SU-DHL-6 (cell line): ENCODE measurements at regions not wholly inside any gene's neighbourhood (a gene's known extent, or its start where the extent isn't known, plus 50 kb on each side); places are given as distances from the start of the nearest gene placed in this dataset.

Experiments
- H2AFZ ChIP-seq: fragments of 200-600 bp; sonication (generic); 2 replicates; pipeline ENCODE4 v1.6.1; 2014; ENCODE audit warnings: low read depth, mild to moderate bottlenecking, moderate library complexity, mixed read lengths, antibody characterized with exemption, low read length; ENCODE audit not compliant: severe bottlenecking
- H3F3A ChIP-seq: fragments of 200-600 bp; shearing (Covaris generic); 2 replicates; pipeline ENCODE4 v1.6.0; 2016; ENCODE audit warnings: antibody characterized with exemption, mild to moderate bottlenecking; ENCODE audit not compliant: insufficient read depth
- H3K27ac ChIP-seq: fragments of 200-600 bp; sonication (generic); 2 replicates; pipeline ENCODE4 v1.5.1; 2016; ENCODE audit warnings: low read depth, mild to moderate bottlenecking, low read length, moderate library complexity, mixed read lengths
- H3K27me3 ChIP-seq: fragments of 200-600 bp; sonication (generic), shearing (Covaris generic); 2 replicates; pipeline ENCODE4 v1.6.0; 2014; ENCODE audit warnings: mild to moderate bottlenecking, low read length
- H3K36me3 ChIP-seq: fragments of 200-600 bp; sonication (generic); 2 replicates; pipeline ENCODE4 v1.6.1; 2014; ENCODE audit warnings: mild to moderate bottlenecking, low read length, mixed read lengths
- H3K4me2 ChIP-seq: fragments of 300-600, 200-600 bp; shearing (Covaris generic), sonication (generic); 2 replicates; pipeline ENCODE4 v1.6.0; 2014; ENCODE audit warnings: low read length, low read depth, mild to moderate bottlenecking; ENCODE audit not compliant: poor library complexity, severe bottlenecking
- H3K4me3 ChIP-seq: fragments of 200-600 bp; sonication (generic); 2 replicates; pipeline ENCODE4 v1.5.1; 2014; ENCODE audit warnings: antibody characterized with exemption, low read length, mild to moderate bottlenecking, mixed read lengths; ENCODE audit not compliant: insufficient read depth, poor library complexity, severe bottlenecking
- H3K79me2 ChIP-seq: fragments of 200-600 bp; sonication (generic); 2 replicates; pipeline ENCODE4 v1.6.1; 2014; ENCODE audit warnings: mild to moderate bottlenecking, low read length, moderate library complexity; ENCODE audit not compliant: insufficient read depth
- H3K9ac ChIP-seq: fragments of 200-600 bp; sonication (generic); 2 replicates; pipeline ENCODE4 v1.7.0; 2014; ENCODE audit warnings: mild to moderate bottlenecking, low read length
- H3K9me2 ChIP-seq: fragments of 200-600 bp; sonication (generic); replicated peaks from 2 replicates; pipeline ENCODE4 v1.6.1; 2014; ENCODE audit warnings: low read length; ENCODE audit not compliant: insufficient read depth
- H3K9me3 ChIP-seq: fragments of 200-600 bp; sonication (generic); 2 replicates; pipeline ENCODE4 v1.6.1; 2014; ENCODE audit warnings: low read length, mixed read lengths; ENCODE audit not compliant: insufficient read depth
- H4K20me1 ChIP-seq: fragments of 200-600 bp; sonication (generic); 2 replicates; pipeline ENCODE4 v1.6.1; 2014; ENCODE audit warnings: low read depth, mild to moderate bottlenecking, antibody characterized with exemption, low read length, moderate library complexity, mixed read lengths
- EZH2phosphoT487 ChIP-seq: fragments of 200-600 bp; sonication (generic), shearing (Covaris generic); conservative IDR thresholded peaks from 2 replicates; pipeline ENCODE4 v1.6.1; 2018; ENCODE audit warnings: mild to moderate bottlenecking, antibody characterized with exemption, low read length, moderate library complexity, mixed read lengths
- TF ChIP-seq, protein P1 (sequence below): fragments of 200-600 bp; sonication (generic); IDR thresholded peaks from one replicate; pipeline ENCODE4 v1.5.1; 2017; ENCODE audit warnings: antibody characterized with exemption, mild to moderate bottlenecking, low read length, moderate library complexity; ENCODE audit not compliant: insufficient read depth, poor library complexity, severe bottlenecking

DNA sequence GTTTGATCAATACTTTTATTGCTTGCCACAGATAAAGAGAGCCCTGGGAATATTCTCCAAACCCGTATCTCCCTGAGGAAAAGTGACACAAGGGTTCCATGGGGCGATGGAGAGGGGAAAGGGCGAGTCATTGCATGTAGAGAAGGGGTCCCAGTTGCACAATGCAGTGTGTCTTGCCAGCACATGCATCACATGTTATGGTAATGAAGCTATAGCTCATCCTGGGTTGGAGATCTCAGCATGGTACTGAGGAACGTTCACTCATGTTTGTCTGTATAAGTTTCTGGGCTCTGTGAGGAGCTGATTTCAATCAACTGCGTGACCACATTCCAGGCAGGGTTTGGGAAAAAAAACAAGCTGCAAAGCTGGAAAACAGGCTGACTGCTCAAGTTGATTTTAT, 220.7 kb upstream of the MC4R start:
- Histone ChIP-seq H3F3A (no peaks in the 10 kb centered on the region), H4K20me1 (no peaks in the 10 kb centered on the region; the same call in 1 of the 2 replicates), H3K36me3 (no peaks in the 10 kb centered on the region; the same call in 1 of the 2 replicates), H3K9me3 (no peaks in the 10 kb centered on the region), H3K4me3 (no peak overlapping the region), H3K27ac (no peak overlapping the region), H3K9ac (no peak overlapping the region), H2AFZ (no peak overlapping the region), H3K27me3 (no peaks in the 10 kb centered on the region), H3K79me2 (no peaks in the 10 kb centered on the region), H3K4me2 (no peak overlapping the region), H3K9me2 (no peaks in the 10 kb centered on the region)
- TF ChIP-seq, protein P1, sequence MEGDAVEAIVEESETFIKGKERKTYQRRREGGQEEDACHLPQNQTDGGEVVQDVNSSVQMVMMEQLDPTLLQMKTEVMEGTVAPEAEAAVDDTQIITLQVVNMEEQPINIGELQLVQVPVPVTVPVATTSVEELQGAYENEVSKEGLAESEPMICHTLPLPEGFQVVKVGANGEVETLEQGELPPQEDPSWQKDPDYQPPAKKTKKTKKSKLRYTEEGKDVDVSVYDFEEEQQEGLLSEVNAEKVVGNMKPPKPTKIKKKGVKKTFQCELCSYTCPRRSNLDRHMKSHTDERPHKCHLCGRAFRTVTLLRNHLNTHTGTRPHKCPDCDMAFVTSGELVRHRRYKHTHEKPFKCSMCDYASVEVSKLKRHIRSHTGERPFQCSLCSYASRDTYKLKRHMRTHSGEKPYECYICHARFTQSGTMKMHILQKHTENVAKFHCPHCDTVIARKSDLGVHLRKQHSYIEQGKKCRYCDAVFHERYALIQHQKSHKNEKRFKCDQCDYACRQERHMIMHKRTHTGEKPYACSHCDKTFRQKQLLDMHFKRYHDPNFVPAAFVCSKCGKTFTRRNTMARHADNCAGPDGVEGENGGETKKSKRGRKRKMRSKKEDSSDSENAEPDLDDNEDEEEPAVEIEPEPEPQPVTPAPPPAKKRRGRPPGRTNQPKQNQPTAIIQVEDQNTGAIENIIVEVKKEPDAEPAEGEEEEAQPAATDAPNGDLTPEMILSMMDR = no peak
- no peak for TF ChIP-seq EZH2phosphoT487

DNA sequence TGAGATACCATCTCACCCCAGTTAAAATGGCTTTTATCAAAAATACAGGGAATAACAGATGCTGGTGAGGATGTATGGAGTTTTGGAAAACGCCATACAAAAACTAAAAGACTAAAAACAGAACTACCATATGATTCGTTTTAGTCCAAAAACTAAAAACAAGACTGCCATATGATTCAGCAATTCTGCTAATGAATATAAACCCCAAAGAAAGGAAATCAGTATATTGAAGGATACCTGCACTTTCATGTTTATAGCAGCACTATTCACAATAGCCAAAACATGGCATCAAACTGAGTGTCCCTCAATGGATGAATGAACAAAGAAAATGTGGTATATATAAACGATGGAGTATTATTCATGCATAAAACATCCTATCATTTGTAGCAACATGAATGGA, 224.4 kb upstream of the MC4R start:
- no peak overlapping the region for H3K4me2 ChIP-seq
- no peaks in the 10 kb centered on the region for H3K27me3 ChIP-seq
- H2AFZ ChIP-seq = no peak overlapping the region
- no peaks in the 10 kb centered on the region for H3K79me2 ChIP-seq
- no peaks in the 10 kb centered on the region for H3K9me2 ChIP-seq
- no peak overlapping the region for H3K27ac ChIP-seq
- H3K9me3 ChIP-seq = no peaks in the 10 kb centered on the region
- TF ChIP-seq, protein P1 = no peak
- TF ChIP-seq EZH2phosphoT487 = no peak
- H3K36me3 ChIP-seq = no peaks in the 10 kb centered on the region
- no peak overlapping the region for H3K4me3 ChIP-seq
- no peaks in the 10 kb centered on the region for H3F3A ChIP-seq
- H3K9ac ChIP-seq = no peak overlapping the region
- no peaks in the 10 kb centered on the region for H4K20me1 ChIP-seq

DNA sequence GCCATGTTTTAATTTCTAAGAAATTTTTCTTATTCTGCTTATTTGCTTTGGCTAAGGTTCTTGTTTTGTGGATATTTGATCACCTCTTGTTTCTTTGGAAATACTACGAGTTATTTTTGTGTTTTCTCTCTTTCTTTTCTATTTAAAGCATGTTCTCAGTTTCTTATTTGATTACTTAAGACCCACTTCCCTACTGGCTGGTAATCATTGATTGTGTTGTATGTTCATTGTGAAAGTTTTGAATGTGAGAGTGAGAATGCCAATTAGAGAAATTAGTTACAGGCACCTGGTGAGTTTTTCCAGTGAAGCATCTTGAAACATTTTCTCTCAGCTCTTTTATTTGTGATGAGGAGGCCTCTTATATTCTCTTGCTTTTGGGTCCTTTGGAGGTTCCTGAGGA, 226.7 kb upstream of the MC4R start:
- H3K27ac ChIP-seq = no peak overlapping the region
- H2AFZ ChIP-seq = no peak overlapping the region
- H3K4me2 ChIP-seq = no peak overlapping the region

More for the DNA sequence above, 226.7 kb upstream of the MC4R start:
- H3F3A ChIP-seq = no peaks in the 10 kb centered on the region
- no peaks in the 10 kb centered on the region for H4K20me1 ChIP-seq
- H3K79me2 ChIP-seq = no peaks in the 10 kb centered on the region
- H3K9ac ChIP-seq = no peak overlapping the region
- no peak overlapping the region for H3K4me3 ChIP-seq
- H3K9me3 ChIP-seq = no peaks in the 10 kb centered on the region
- H3K36me3 ChIP-seq = no peaks in the 10 kb centered on the region
- no peak for TF ChIP-seq EZH2phosphoT487
- TF ChIP-seq, protein P1 = no peak
- H3K27me3 ChIP-seq = no peaks in the 10 kb centered on the region
- no peaks in the 10 kb centered on the region for H3K9me2 ChIP-seq
